ENCODE measurements at regions not wholly inside any gene's neighbourhood (a gene's known extent, or its start where the extent isn't known, plus 50 kb on each side); places are given as distances from the start of the nearest gene placed in this dataset.

- Mint-ChIP-seq H3K27me3 (ENCODE audit: unreplicated experiment) (no peaks in the 10 kb centered on the region), H3K4me1 (ENCODE audit: unreplicated experiment) (no peaks in the 10 kb centered on the region), H3K27ac (ENCODE audit: unreplicated experiment) (no peak overlapping the region), H3K36me3 (ENCODE audit: low read depth, unreplicated experiment) (no peaks in the 10 kb centered on the region), H3K9me3 (ENCODE audit: unreplicated experiment) (no peaks in the 10 kb centered on the region), H3K4me3 (ENCODE audit: unreplicated experiment) (no peak overlapping the region)
- TF ChIP-seq CTCF (IDR thresholded peaks at IDR 0.05; ENCODE audit: unreplicated experiment), result no peak
- no peak for DNase-seq (ENCODE audit: low spot score)
Measured at GRCh38 chr6:121020656-121021055, 313.6 kb downstream of the TBC1D32 start.

GRCh38 chr6:121008553-121008952 is 325.7 kb downstream of the TBC1D32 start:
- no peaks in the 10 kb centered on the region for H3K36me3 Mint-ChIP-seq (ENCODE audit: low read depth, unreplicated experiment)
- DNase-seq (ENCODE audit: low spot score), result no peak
- TF ChIP-seq CTCF (IDR thresholded peaks at IDR 0.05; ENCODE audit: unreplicated experiment), result no peak

GRCh38 chr6:121006024-121006423 is 328.3 kb downstream of the TBC1D32 start:
- TF ChIP-seq CTCF (IDR thresholded peaks at IDR 0.05; ENCODE audit: unreplicated experiment), result no peak
- no peak overlapping the region for H3K4me3 Mint-ChIP-seq (ENCODE audit: unreplicated experiment)
- no peaks in the 10 kb centered on the region for H3K27me3 Mint-ChIP-seq (ENCODE audit: unreplicated experiment)
- peaks cover under 1% of the 10 kb centered on the region for H3K4me1 Mint-ChIP-seq (ENCODE audit: unreplicated experiment)
- H3K27ac Mint-ChIP-seq (ENCODE audit: unreplicated experiment), result no peak overlapping the region
- no peak for DNase-seq (ENCODE audit: low spot score)
- H3K36me3 Mint-ChIP-seq (ENCODE audit: low read depth, unreplicated experiment), result no peaks in the 10 kb centered on the region
- H3K9me3 Mint-ChIP-seq (ENCODE audit: unreplicated experiment), result no peaks in the 10 kb centered on the region

More at GRCh38 chr6:121008553-121008952, 325.7 kb downstream of the TBC1D32 start:
- Mint-ChIP-seq H3K27me3 (ENCODE audit: unreplicated experiment) (no peaks in the 10 kb centered on the region), H3K27ac (ENCODE audit: unreplicated experiment) (no peak overlapping the region), H3K4me1 (ENCODE audit: unreplicated experiment) (no peaks in the 10 kb centered on the region), H3K4me3 (ENCODE audit: unreplicated experiment) (no peak overlapping the region), H3K9me3 (ENCODE audit: unreplicated experiment) (no peaks in the 10 kb centered on the region)

GRCh38 chr6:121000381-121000780 is 333.9 kb downstream of the TBC1D32 start:
- Mint-ChIP-seq H3K36me3 (ENCODE audit: low read depth, unreplicated experiment) (no peaks in the 10 kb centered on the region), H3K9me3 (ENCODE audit: unreplicated experiment) (no peaks in the 10 kb centered on the region), H3K27ac (ENCODE audit: unreplicated experiment) (no peak overlapping the region), H3K4me1 (ENCODE audit: unreplicated experiment) (peaks cover 7% of the 10 kb centered on the region), H3K4me3 (ENCODE audit: unreplicated experiment) (no peak overlapping the region), H3K27me3 (ENCODE audit: unreplicated experiment) (no peaks in the 10 kb centered on the region)
- DNase-seq (ENCODE audit: low spot score), result no peak
- no peak for TF ChIP-seq CTCF (IDR thresholded peaks at IDR 0.05; ENCODE audit: unreplicated experiment)

- H3K36me3 Mint-ChIP-seq (ENCODE audit: low read depth, unreplicated experiment), result no peaks in the 10 kb centered on the region
- H3K9me3 Mint-ChIP-seq (ENCODE audit: unreplicated experiment), result no peaks in the 10 kb centered on the region
- no peak overlapping the region for H3K27ac Mint-ChIP-seq (ENCODE audit: unreplicated experiment)
- H3K4me3 Mint-ChIP-seq (ENCODE audit: unreplicated experiment), result no peak overlapping the region
- no peak for DNase-seq (ENCODE audit: low spot score)
- no peaks in the 10 kb centered on the region for H3K27me3 Mint-ChIP-seq (ENCODE audit: unreplicated experiment)
- no peak for TF ChIP-seq CTCF (IDR thresholded peaks at IDR 0.05; ENCODE audit: unreplicated experiment)
- peaks cover 7% of the 10 kb centered on the region for H3K4me1 Mint-ChIP-seq (ENCODE audit: unreplicated experiment)
Measured at GRCh38 chr6:120996340-120996739, 337.9 kb downstream of the TBC1D32 start.

Measured in endothelial cell (in vitro differentiated cells).